GM23338 (cell line): ENCODE measurements at regions not wholly inside any gene's neighbourhood (a gene's known extent, or its start where the extent isn't known, plus 50 kb on each side); places are given as distances from the start of the nearest gene placed in this dataset.

ENCODE experiments used
- ATAC-seq: fragments of 200-7000 bp; cut with Tn5 transposase; 3 replicates; pipeline ENCODE4 v1.9.1; 2020
- DNase-seq: peaks from one replicate; pipeline ENCODE4 v3.0.0-alpha.2; 2015; ENCODE audit warnings: low spot score
- H2AFZ ChIP-seq: fragments of 200-600 bp; sonication (generic); 2 replicates; pipeline ENCODE4 v1.8.0; 2016; ENCODE audit warnings: antibody characterized with exemption, mild to moderate bottlenecking, moderate library complexity
- H3F3A ChIP-seq: fragments of 200-600 bp; sonication (generic); replicated peaks from 2 replicates; pipeline ENCODE4 v1.8.0; 2017; ENCODE audit warnings: antibody characterized with exemption, mixed run types, low read depth
- H3K27ac ChIP-seq: fragments of 200-600 bp; sonication (generic); 2 replicates; pipeline ENCODE4 v1.6.1; 2016; ENCODE audit warnings: low read depth
- H3K27me3 ChIP-seq: fragments of 200-600 bp; sonication (generic); 2 replicates; pipeline ENCODE4 v1.8.0; 2016; ENCODE audit warnings: mild to moderate bottlenecking, mixed run types, moderate library complexity; ENCODE audit not compliant: insufficient read depth
- H3K36me3 ChIP-seq: fragments of 200-600 bp; sonication (generic); 2 replicates; pipeline ENCODE4 v1.8.0; 2016; ENCODE audit warnings: mild to moderate bottlenecking; ENCODE audit not compliant: insufficient read depth
- H3K4me1 ChIP-seq: fragments of 200-600 bp; sonication (generic); 2 replicates; pipeline ENCODE4 v1.8.0; 2016; ENCODE audit warnings: mild to moderate bottlenecking, moderate library complexity; ENCODE audit not compliant: insufficient read depth
- H3K4me2 ChIP-seq: fragments of 200-600 bp; sonication (generic); 2 replicates; pipeline ENCODE4 v1.7.1; 2017; ENCODE audit warnings: mixed run types
- H3K4me3 ChIP-seq: fragments of 200-600 bp; sonication (generic); 2 replicates; pipeline ENCODE4 v1.6.1; 2016; ENCODE audit warnings: mixed run types
- H3K79me2 ChIP-seq: fragments of 200-600 bp; sonication (generic); replicated peaks from 2 replicates; pipeline ENCODE4 v1.8.0; 2017; ENCODE audit warnings: mild to moderate bottlenecking; ENCODE audit not compliant: insufficient read depth
- H3K9me2 ChIP-seq: fragments of 200-600 bp; sonication (generic); 2 replicates; pipeline ENCODE4 v1.8.0; 2017; ENCODE audit not compliant: insufficient read depth
- H4K20me1 ChIP-seq: fragments of 200-600 bp; sonication (generic); replicated peaks from 2 replicates; pipeline ENCODE4 v1.8.0; 2017; ENCODE audit warnings: mild to moderate bottlenecking; ENCODE audit not compliant: insufficient read depth
- H3K27ac Mint-ChIP-seq: 2 replicates; pipeline ENCODE4 v1.8.0; 2020; ENCODE audit warnings: inconsistent platforms, mild to moderate bottlenecking, moderate library complexity, mixed read lengths
- H3K27me3 Mint-ChIP-seq: 3 replicates; pipeline ENCODE4 v1.8.0; 2022; ENCODE audit warnings: low read depth, mild to moderate bottlenecking, moderate library complexity, mixed read lengths, inconsistent platforms; ENCODE audit not compliant: insufficient read depth, poor library complexity
- H3K36me3 Mint-ChIP-seq: 3 replicates; pipeline ENCODE4 v1.8.0; 2021; ENCODE audit warnings: low read depth, mild to moderate bottlenecking, inconsistent platforms, moderate library complexity, mixed read lengths
- H3K4me1 Mint-ChIP-seq: 3 replicates; pipeline ENCODE4 v1.8.0; 2020; ENCODE audit warnings: mild to moderate bottlenecking, inconsistent platforms, mixed read lengths
- H3K4me3 Mint-ChIP-seq: 3 replicates; pipeline ENCODE4 v1.8.0; 2021; ENCODE audit warnings: moderate library complexity, mild to moderate bottlenecking, inconsistent platforms, mixed read lengths
- H3K9me3 Mint-ChIP-seq: 3 replicates; pipeline ENCODE4 v1.8.0; 2020; ENCODE audit warnings: moderate library complexity, mild to moderate bottlenecking, inconsistent platforms, mixed read lengths
- CREB1 ChIP-seq: fragments of 250-450 bp; sonication (Bioruptor Pico); IDR thresholded peaks from 2 replicates; pipeline ENCODE4 v1.5.0; 2020; ENCODE audit warnings: low read depth, mild to moderate bottlenecking, moderate library complexity
- EZH2 ChIP-seq: fragments of 200-600 bp; sonication (generic); IDR thresholded peaks from one replicate; pipeline ENCODE4 v1.8.0; 2017; ENCODE audit warnings: antibody characterized with exemption, mild to moderate bottlenecking, low read depth; ENCODE audit not compliant: unreplicated experiment
- EZH2phosphoT487 ChIP-seq: fragments of 200-600 bp; sonication (generic); IDR thresholded peaks from one replicate; pipeline ENCODE4 v1.8.1; 2018; ENCODE audit warnings: antibody characterized with exemption; ENCODE audit not compliant: unreplicated experiment
- JUNB ChIP-seq: IDR thresholded peaks from one replicate; pipeline ENCODE4 v1.6.1; 2016; ENCODE audit warnings: antibody characterized with exemption; ENCODE audit not compliant: unreplicated experiment
- NANOG ChIP-seq: IDR thresholded peaks from 2 replicates; pipeline ENCODE4 v1.6.1; 2016; ENCODE audit warnings: antibody characterized with exemption, borderline replicate concordance
- POLR2AphosphoS5 ChIP-seq: IDR thresholded peaks from 2 replicates; pipeline ENCODE4 v1.6.1; 2016; ENCODE audit warnings: antibody characterized with exemption, low read depth
- STAT1 ChIP-seq: IDR thresholded peaks from one replicate; pipeline ENCODE4 v1.6.1; 2016; ENCODE audit warnings: antibody characterized with exemption; ENCODE audit not compliant: unreplicated experiment
- ZNF114 ChIP-seq: fragments of 250-450 bp; sonication (Bioruptor Pico); IDR thresholded peaks from 2 replicates; pipeline ENCODE4 v1.5.0; 2020; ENCODE audit warnings: mild to moderate bottlenecking, moderate library complexity
- ZNF331 ChIP-seq: fragments of 250-450 bp; sonication (Bioruptor Pico); IDR thresholded peaks from 2 replicates; pipeline ENCODE4 v1.5.0; 2020; ENCODE audit warnings: low read depth, mild to moderate bottlenecking, moderate library complexity
- ZNF462 ChIP-seq: fragments of 250-450 bp; sonication (Bioruptor Pico); IDR thresholded peaks from 2 replicates; pipeline ENCODE4 v1.5.0; 2020; ENCODE audit warnings: mild to moderate bottlenecking, moderate library complexity
- TF ChIP-seq, protein P1 (sequence below): IDR thresholded peaks from one replicate; pipeline ENCODE4 v1.6.1; 2018; ENCODE audit warnings: antibody characterized with exemption; ENCODE audit not compliant: unreplicated experiment
- TF ChIP-seq, protein P2 (sequence below), 2 experiments: fragments of 200-600 bp in 1 of 2; sonication (generic) in 1 of 2; conservative IDR thresholded peaks; 2 replicates each; pipeline versions ENCODE4 v1.5.1 to v1.6.1; 2016 to 2017; ENCODE audit warnings: antibody characterized with exemption in 2 of 2, low read depth in 2 of 2, mild to moderate bottlenecking in 2 of 2, moderate library complexity in 1 of 2
- TF ChIP-seq, protein P3 (sequence below): IDR thresholded peaks from 2 replicates; pipeline ENCODE4 v1.6.1; 2016; ENCODE audit warnings: antibody characterized with exemption

DNA sequence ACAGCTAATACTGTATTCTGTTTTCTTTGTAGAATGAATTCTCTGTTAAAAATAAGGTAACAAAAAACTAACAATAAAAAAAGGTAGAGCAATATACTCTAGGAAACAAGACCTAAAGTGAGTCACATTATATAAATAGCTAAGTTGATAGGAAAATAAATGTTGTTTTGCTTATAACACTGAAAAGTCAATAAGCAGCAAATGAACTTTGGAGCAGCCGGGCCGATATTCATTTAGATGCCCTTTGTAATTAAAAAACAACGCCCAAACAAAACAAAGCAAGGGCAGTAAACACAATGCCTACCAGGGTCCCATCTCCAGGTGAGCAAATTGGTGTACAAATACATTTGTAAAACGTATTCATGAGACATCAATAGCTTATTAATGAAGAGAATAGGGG lies 227.6 kb upstream of the FOXN3 start:
- no peak overlapping the region for H3K4me3 Mint-ChIP-seq
- no peaks in the 10 kb centered on the region for H3K36me3 Mint-ChIP-seq
- ATAC-seq = no peak
- Histone ChIP-seq H3K36me3 (no peaks in the 10 kb centered on the region), H3K4me2 (no peak overlapping the region), H3K27me3 (no peaks in the 10 kb centered on the region), H3K4me3 (no peak overlapping the region), H3K27ac (no peak overlapping the region), H3F3A (no peaks in the 10 kb centered on the region; the same call in 1 of the 2 replicates), H2AFZ (no peak overlapping the region), H3K4me1 (peaks cover 8% of the 10 kb centered on the region; the same call in 1 of the 2 replicates), H3K79me2 (no peaks in the 10 kb centered on the region), H3K9me2 (no peaks in the 10 kb centered on the region), H4K20me1 (no peaks in the 10 kb centered on the region)
- H3K4me1 Mint-ChIP-seq = no peaks in the 10 kb centered on the region; the same call in 2 of the 3 replicates
- TF ChIP-seq, protein P1, sequence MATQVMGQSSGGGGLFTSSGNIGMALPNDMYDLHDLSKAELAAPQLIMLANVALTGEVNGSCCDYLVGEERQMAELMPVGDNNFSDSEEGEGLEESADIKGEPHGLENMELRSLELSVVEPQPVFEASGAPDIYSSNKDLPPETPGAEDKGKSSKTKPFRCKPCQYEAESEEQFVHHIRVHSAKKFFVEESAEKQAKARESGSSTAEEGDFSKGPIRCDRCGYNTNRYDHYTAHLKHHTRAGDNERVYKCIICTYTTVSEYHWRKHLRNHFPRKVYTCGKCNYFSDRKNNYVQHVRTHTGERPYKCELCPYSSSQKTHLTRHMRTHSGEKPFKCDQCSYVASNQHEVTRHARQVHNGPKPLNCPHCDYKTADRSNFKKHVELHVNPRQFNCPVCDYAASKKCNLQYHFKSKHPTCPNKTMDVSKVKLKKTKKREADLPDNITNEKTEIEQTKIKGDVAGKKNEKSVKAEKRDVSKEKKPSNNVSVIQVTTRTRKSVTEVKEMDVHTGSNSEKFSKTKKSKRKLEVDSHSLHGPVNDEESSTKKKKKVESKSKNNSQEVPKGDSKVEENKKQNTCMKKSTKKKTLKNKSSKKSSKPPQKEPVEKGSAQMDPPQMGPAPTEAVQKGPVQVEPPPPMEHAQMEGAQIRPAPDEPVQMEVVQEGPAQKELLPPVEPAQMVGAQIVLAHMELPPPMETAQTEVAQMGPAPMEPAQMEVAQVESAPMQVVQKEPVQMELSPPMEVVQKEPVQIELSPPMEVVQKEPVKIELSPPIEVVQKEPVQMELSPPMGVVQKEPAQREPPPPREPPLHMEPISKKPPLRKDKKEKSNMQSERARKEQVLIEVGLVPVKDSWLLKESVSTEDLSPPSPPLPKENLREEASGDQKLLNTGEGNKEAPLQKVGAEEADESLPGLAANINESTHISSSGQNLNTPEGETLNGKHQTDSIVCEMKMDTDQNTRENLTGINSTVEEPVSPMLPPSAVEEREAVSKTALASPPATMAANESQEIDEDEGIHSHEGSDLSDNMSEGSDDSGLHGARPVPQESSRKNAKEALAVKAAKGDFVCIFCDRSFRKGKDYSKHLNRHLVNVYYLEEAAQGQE = no peak
- TF ChIP-seq EZH2 = no peak
- TF ChIP-seq, protein P2, sequence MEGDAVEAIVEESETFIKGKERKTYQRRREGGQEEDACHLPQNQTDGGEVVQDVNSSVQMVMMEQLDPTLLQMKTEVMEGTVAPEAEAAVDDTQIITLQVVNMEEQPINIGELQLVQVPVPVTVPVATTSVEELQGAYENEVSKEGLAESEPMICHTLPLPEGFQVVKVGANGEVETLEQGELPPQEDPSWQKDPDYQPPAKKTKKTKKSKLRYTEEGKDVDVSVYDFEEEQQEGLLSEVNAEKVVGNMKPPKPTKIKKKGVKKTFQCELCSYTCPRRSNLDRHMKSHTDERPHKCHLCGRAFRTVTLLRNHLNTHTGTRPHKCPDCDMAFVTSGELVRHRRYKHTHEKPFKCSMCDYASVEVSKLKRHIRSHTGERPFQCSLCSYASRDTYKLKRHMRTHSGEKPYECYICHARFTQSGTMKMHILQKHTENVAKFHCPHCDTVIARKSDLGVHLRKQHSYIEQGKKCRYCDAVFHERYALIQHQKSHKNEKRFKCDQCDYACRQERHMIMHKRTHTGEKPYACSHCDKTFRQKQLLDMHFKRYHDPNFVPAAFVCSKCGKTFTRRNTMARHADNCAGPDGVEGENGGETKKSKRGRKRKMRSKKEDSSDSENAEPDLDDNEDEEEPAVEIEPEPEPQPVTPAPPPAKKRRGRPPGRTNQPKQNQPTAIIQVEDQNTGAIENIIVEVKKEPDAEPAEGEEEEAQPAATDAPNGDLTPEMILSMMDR (conservative IDR thresholded peaks at IDR 0.05; ENCODE audit: low read depth in 2 of 2) = no peak
- no peak for TF ChIP-seq STAT1
- TF ChIP-seq NANOG = no peak
- no peak for TF ChIP-seq POLR2AphosphoS5
- no peak for TF ChIP-seq ZNF462 (CRISPR knock-in tag)
- TF ChIP-seq EZH2phosphoT487 = no peak
- TF ChIP-seq CREB1 (CRISPR knock-in tag) = no peak
- TF ChIP-seq ZNF331 (CRISPR knock-in tag) = no peak
- no peak for TF ChIP-seq JUNB
- TF ChIP-seq ZNF114 = no peak
- TF ChIP-seq, protein P3, sequence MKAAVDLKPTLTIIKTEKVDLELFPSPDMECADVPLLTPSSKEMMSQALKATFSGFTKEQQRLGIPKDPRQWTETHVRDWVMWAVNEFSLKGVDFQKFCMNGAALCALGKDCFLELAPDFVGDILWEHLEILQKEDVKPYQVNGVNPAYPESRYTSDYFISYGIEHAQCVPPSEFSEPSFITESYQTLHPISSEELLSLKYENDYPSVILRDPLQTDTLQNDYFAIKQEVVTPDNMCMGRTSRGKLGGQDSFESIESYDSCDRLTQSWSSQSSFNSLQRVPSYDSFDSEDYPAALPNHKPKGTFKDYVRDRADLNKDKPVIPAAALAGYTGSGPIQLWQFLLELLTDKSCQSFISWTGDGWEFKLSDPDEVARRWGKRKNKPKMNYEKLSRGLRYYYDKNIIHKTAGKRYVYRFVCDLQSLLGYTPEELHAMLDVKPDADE = no peak
- no peaks in the 10 kb centered on the region for H3K27me3 Mint-ChIP-seq
- H3K27ac Mint-ChIP-seq = no peak overlapping the region
- DNase-seq = no peak
- no peaks in the 10 kb centered on the region for H3K9me3 Mint-ChIP-seq
